Choroid plexus epithelial cell (primary cell): ENCODE measurements at regions not wholly inside any gene's neighbourhood (a gene's known extent, or its start where the extent isn't known, plus 50 kb on each side); places are given as distances from the start of the nearest gene placed in this dataset.
A peak's percentile ranks its signal among the peaks of the same experiment; 100 is the strongest.

Experiments
- DNase-seq: peaks from one replicate; pipeline ENCODE4 v3.0.0-alpha.2; 2010; ENCODE audit warnings: low read depth
- H3K4me3 ChIP-seq: 2 replicates; pipeline ENCODE4 v1.5.1; 2011; ENCODE audit warnings: low read depth, mild to moderate bottlenecking, control low read depth, low read length, moderate library complexity
- CTCF ChIP-seq: conservative IDR thresholded peaks from 2 replicates; pipeline ENCODE4 v1.5.1; 2011; ENCODE audit warnings: low read depth, mild to moderate bottlenecking, control low read depth, inconsistent platforms, low read length, moderate library complexity

DNA sequence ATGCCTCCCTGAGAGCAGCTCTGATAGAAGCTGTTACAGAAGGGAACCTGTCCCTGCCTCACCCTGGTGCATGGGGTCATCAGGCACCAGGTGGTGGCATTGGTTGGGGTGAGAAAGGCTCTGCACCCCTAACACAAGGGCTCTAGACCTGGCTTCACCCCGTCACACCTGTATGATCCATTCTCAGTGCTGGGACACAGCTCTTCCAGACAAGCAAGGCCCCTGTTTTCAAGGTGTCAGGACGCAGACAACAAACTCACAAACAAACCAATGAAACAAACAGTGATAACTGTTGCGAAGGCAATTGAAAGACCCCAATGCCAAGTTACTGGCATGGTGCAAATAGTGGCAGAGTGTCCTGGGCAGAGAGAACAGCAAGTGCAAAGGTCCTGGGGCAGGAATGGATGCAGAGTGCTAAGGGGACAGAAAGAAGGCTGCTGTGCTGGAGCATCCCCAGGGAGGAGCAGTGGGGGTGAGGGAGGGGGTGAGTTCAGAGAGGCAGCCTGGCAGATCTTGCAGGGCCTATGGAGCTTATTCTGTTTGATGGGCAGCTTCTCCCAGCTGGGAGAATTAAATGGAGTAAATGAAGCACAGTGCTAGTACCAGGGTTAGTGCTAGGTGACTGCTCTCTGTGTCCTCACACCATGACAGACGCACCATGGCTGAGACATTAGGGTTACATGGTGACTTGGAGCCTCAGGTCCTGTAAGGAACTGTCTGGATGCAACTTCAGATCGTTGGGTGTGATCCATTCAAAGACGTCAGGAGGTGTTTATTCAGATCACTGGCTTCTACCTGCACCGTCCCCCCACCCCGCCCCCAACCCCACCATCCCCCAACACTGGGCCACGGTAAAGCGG, 67.9 kb upstream of the UNC5A start:
- DNase-seq, result no peak
- no peak overlapping the region for H3K4me3 ChIP-seq
- no peak for TF ChIP-seq CTCF

- no peak for TF ChIP-seq CTCF
- no peak for DNase-seq
- H3K4me3 ChIP-seq, result no peak overlapping the region
Measured at GRCh38 chr5:176743136-176743861, 67.1 kb upstream of the UNC5A start.

- no peak for TF ChIP-seq CTCF
- no peak overlapping the region for H3K4me3 ChIP-seq
- no peak for DNase-seq
Measured at GRCh38 chr5:176743868-176744583, 66.3 kb upstream of the UNC5A start.

DNA sequence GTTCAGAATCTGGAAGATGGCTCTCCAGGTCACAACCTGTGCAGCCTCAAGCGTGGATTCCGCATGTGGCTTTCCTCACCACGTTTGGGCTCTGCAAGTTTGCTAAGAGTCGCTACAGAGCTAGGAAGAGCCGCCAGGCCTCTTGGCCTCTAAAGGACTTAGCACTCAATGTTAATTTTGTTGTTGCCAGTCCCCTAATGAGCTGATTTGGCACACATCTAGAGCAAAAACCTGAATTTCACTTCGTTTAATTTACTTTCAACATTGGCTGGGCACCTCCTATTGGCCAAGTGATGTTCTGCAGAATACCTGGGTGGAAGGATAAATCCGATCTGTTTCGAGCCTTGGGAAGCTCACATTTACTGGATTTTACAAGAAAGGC, 65.8 kb upstream of the UNC5A start:
- H3K4me3 ChIP-seq, result no peak overlapping the region
- peak; percentile 7 for DNase-seq
- TF ChIP-seq CTCF, result peak; percentile 43

DNA sequence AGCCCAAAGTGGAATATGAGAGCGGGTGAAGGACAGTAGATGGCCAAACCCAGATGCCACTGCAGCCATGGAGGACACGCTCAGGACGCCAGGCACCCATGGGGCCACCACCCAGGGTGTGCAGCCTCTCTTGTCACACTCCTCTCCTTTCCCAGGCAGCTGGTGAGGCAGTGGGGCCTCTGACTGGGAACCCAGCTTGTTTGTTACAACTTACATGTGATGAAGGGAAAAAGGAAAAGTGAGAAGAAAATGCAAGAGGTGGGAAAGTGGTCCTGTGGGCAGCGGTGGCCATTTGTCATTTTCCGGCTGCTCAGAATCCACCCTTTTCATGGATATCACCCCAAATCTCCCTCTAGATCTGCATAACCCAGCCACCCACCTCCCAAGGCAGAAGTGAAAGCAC, 62.7 kb upstream of the UNC5A start:
- no peak for TF ChIP-seq CTCF
- no peak overlapping the region for H3K4me3 ChIP-seq
- no peak for DNase-seq

DNA sequence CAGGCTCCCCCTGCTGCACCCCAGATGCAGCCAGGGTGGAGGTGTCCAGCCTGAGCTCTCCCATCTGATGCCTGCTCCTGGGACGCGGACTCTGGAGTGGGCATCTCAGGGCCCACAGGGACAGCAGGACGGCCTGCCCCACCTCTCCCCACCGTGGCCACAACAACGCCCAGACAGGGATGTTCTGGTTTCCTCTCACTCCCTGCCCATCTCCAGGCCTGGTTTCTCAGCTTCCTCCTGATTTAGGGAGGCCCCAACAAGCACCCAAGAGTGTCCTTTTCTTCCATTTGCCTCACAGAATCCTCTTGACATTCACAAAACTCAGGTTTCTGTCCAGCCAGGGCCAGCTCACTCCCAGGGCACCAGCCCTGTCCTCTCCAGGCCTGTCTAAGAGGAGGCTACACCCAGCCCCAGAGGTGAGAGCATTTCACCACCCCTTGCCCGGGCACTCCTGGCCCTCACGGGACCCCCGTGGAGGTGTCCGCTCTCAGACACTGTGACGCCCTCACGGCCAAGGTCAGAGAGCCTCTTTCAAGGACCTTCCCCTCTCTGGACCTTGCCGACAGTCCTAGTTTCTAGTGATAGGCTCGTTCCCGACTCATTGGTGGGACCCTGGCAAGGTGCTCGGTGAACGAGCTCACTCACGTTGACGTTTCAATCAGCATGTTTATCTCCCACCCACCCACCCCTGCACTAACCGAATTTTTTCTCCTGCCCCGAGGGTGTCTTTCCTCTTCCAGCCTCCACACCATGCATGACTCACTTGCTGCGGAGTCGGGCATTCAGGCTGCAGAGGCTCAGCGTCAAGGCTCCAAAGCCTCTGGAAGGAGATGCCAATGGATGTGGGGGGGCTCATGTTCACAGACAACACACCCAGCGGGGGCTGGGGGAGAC, 62.0 kb upstream of the UNC5A start:
- no peak for DNase-seq
- no peak overlapping the region for H3K4me3 ChIP-seq
- TF ChIP-seq CTCF, result no peak
